Pancreas (tissue), 10 donors: ENCODE measurements at regions not wholly inside any gene's neighbourhood (a gene's known extent, or its start where the extent isn't known, plus 50 kb on each side); places are given as distances from the start of the nearest gene placed in this dataset.

Experiments
- ATAC-seq, 4 donors: fragments of 200-7000 bp; cut with Tn5 transposase; one replicate each; pipeline versions ENCODE4 v1.8.0 to v1.9.1; 2020; ENCODE audit warnings: mild to moderate bottlenecking in 4 of 4, moderate library complexity in 4 of 4
- DNase-seq, 6 donors: peaks; one replicate each; pipeline ENCODE4 v3.0.0-alpha.2; 2020
- FAIRE-seq: peaks from 2 replicates; lab custom pipeline; 2012; peaks lifted over from hg19 to GRCh38; lab: Jason Lieb, UNC
- H3K27ac ChIP-seq, 4 donors: fragments of 200-600 bp; sonication (generic); 1 replicate in 3 of 4; 2 replicates in 1 of 4; pipeline versions ENCODE4 v1.5.0 to v1.8.0; 2020
- H3K27me3 ChIP-seq, 4 donors: fragments of 200-600 bp; one replicate each; pipeline ENCODE4 v1.8.0; 2021
- H3K36me3 ChIP-seq, 3 donors: fragments of 200-600 bp; sonication (generic) in 1 of 3; one replicate each; pipeline versions ENCODE4 v1.5.0 to v1.8.0; 2020 to 2021
- H3K4me1 ChIP-seq, 3 donors: fragments of 200-600 bp; one replicate each; pipeline ENCODE4 v1.8.0; 2021
- H3K4me3 ChIP-seq, 4 donors: fragments of 200-600 bp; sonication (generic) in 2 of 4; one replicate each; pipeline versions ENCODE4 v1.5.0 to v1.8.0; 2020 to 2021
- H3K9me3 ChIP-seq, 4 donors: fragments of 200-600 bp; one replicate each; pipeline ENCODE4 v1.8.0; 2021
- WGBS, 2 donors: extraction: QIAGEN DNeasy Blood & Tissue Kit; methylation state at CpG; one replicate each; pipeline ENCODE4 v1.1.7; 2013; 5-methylcytosine and 5-hydroxymethylcytosine counted together
- intact Hi-C, 3 donors: fragments of 100-400 bp; cut with DNase I; formaldehyde crosslinking; loops; one replicate each; pipeline versions ENCODE4 v1.11.1 to v1.14.2; 2022
- TF ChIP-seq, protein P1 (sequence below), 4 donors: fragments of 200-600 bp; sonication (generic) in 3 of 4; IDR thresholded peaks; one replicate each; pipeline versions ENCODE4 v1.5.0 to v1.8.0; 2021; ENCODE audit warnings: antibody characterized with exemption in 4 of 4
- donor health status: healthy with polysubstance abuse.
- donor health status: DM: no; HTN: no; CAD: no; lungs with moderate emphysema.
- donor health status: DM: no; HTN: no; CAD: no.
- donor health status: control.
- donor health status: control.
- donor health status: Bipolar disorder and iron deficiency.
- donor health status: DM: yes; HTN: yes; CAD: no.
- donor health status: DM: no; HTN: no; CAD: no.
- donor health status: DM: no; HTN: no; CAD: no.
- donor health status: DM: yes; HTN: yes; CAD: no.

DNA sequence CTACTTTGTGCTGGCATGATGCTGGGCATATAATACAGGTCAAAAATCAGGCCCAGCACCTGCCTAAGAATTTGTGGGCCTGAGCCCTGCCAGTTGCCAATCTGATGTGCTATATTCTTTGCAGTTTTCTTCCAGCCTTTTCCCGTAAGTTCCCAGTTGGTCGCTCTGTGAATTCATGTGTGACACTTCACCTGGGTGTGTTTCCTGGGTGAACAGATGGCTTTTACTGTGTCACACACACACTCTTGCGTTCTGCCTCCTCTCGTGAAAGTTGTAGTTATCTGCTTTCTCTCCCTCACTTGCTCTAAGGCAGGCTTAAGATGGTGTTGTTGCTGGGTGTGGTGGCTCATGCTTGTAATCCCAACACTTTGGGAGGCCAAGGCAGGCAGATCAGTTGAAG, 153.5 kb upstream of the DMRT1 start:
- TF ChIP-seq, protein P1, sequence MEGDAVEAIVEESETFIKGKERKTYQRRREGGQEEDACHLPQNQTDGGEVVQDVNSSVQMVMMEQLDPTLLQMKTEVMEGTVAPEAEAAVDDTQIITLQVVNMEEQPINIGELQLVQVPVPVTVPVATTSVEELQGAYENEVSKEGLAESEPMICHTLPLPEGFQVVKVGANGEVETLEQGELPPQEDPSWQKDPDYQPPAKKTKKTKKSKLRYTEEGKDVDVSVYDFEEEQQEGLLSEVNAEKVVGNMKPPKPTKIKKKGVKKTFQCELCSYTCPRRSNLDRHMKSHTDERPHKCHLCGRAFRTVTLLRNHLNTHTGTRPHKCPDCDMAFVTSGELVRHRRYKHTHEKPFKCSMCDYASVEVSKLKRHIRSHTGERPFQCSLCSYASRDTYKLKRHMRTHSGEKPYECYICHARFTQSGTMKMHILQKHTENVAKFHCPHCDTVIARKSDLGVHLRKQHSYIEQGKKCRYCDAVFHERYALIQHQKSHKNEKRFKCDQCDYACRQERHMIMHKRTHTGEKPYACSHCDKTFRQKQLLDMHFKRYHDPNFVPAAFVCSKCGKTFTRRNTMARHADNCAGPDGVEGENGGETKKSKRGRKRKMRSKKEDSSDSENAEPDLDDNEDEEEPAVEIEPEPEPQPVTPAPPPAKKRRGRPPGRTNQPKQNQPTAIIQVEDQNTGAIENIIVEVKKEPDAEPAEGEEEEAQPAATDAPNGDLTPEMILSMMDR (IDR thresholded peaks at IDR 0.05), result no peak
- no peak for FAIRE-seq
- Histone ChIP-seq H3K4me1 (peaks cover 12 to 33% (median 16%) of the 10 kb centered on the region in 3 donors), H3K4me3 (no peak overlapping the region), H3K27me3 (no peaks in the 10 kb centered on the region), H3K9me3 (no peaks in the 10 kb centered on the region), H3K36me3 (no peaks in the 10 kb centered on the region), H3K27ac (no peak overlapping the region)
- no peak for ATAC-seq
- WGBS, 2 donors, result 90 to 94% methylated on average over 4 of the region's 4 CpGs
- no peak for DNase-seq
- intact Hi-C loops, result no loop called here

DNA sequence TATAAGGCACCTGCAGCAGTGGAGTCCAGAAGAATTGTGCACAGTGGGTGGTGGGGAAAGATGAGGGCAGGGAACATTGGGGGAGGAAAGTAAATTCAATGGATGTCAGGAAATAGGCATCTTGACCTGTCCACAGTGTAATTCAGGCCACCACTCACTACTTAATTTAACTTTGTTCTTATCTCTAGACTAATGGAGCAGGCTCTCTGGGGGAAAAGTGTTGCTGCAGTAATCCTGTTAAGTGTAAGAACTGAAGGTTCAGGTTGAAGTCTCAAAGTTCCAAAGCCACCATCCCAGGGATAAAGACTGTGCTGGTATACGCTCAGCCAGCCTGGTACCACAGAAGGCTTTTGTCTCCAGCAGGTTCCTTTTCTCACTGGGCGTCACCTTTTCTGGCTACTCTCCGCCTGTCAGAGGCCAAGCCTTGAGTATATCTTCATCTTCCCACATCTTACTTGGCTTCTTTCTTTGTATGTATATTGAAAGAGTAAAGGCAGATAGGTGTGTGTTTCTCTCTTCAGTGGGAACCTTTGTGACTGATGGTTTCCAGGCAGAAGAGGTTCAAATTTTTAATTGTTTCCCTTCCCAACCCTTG, 150.9 kb upstream of the DMRT1 start:
- Histone ChIP-seq H3K27me3 (no peaks in the 10 kb centered on the region), H3K4me3 (no peak overlapping the region), H3K36me3 (no peaks in the 10 kb centered on the region), H3K4me1 (peaks cover 3 to 23% (median 15%) of the 10 kb centered on the region in 3 donors), H3K27ac (no peak overlapping the region), H3K9me3 (no peaks in the 10 kb centered on the region)
- intact Hi-C loops, result no loop called here
- no peak for DNase-seq
- TF ChIP-seq, protein P1 (IDR thresholded peaks at IDR 0.05), result no peak
- WGBS, 2 donors, result 64% methylated on average over 3 of the region's 3 CpGs
- no peak for FAIRE-seq
- no peak for ATAC-seq

DNA sequence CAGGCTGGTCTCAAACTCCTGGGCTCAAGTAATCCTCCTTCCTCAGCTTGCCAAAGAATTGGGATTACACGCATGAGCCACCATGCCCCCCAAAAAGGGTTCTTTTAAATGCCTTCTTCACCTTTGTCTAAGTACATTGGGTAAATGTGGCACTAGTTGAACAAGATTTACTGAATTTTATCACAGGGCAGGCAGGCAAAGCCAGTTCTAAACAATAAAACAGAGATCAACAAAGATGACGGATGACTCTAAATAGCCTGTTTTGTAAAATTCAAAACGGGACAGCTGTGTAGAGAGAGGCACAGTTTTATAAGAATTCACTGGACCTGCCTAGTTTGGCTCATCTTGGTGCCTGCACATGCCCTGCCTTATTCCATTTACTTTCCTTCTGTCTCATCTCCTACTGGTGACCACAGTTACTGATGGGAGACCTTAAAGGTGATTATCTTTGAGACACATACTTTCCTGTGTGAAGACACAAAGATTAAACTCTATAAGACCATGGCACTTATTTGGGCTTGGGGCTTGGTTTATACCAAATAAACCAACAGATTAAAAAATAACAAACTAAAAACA, 149.6 kb upstream of the DMRT1 start:
- no peak for DNase-seq
- intact Hi-C loops, result no loop called here
- WGBS, 2 donors, result 49 to 59% methylated on average over 3 of the region's 3 CpGs
- TF ChIP-seq, protein P1 (IDR thresholded peaks at IDR 0.05), result no peak
- no peaks in the 10 kb centered on the region for H3K9me3 ChIP-seq
- FAIRE-seq, result no peak
- H3K4me3 ChIP-seq, result no peak overlapping the region
- H3K27me3 ChIP-seq, result no peaks in the 10 kb centered on the region
- no peak for ATAC-seq
- H3K4me1 ChIP-seq, result peaks cover 3 to 16% (median 12%) of the 10 kb centered on the region in 3 donors
- peak overlapping the region in 2 of 4 donors; percentile 17 to 73 for H3K27ac ChIP-seq
- H3K36me3 ChIP-seq, result no peaks in the 10 kb centered on the region

DNA sequence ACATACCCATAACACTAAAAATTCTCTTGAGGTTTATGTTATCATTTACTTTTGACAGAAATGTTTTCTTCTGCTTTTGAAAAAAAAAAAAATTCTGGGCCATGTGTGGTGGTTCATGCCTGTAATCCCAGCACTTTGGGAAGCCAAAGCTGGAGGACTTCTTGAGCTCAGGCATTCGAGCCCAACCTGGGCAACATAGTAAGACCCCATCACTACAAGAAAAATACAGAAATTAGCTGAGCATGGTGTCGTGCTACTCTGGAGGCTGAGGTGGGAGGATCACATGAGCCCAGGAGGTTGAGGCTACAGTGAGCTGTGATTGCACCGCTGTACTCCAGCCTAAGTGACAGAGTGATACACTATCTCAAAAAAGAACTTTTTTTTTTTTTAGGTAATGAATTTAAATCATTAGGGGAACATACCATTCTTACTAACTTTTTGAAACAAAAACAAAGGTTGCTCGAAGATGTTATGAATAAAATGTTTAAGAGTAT, 148.8 kb upstream of the DMRT1 start:
- ATAC-seq (no peak), DNase-seq (no peak), FAIRE-seq (no peak)
- H3K27me3 ChIP-seq, result no peaks in the 10 kb centered on the region
- H3K9me3 ChIP-seq, result no peaks in the 10 kb centered on the region
- intact Hi-C loops, result no loop called here
- H3K4me1 ChIP-seq, result peaks cover 3 to 16% (median 8%) of the 10 kb centered on the region in 3 donors
- no peaks in the 10 kb centered on the region for H3K36me3 ChIP-seq
- H3K4me3 ChIP-seq, result no peak overlapping the region
- WGBS, 2 donors, result 85 to 87% methylated on average over 4 of the region's 4 CpGs
- peak overlapping the region in 3 of 4 donors; percentile 57 to 73 (median 67) for H3K27ac ChIP-seq
- TF ChIP-seq, protein P1 (IDR thresholded peaks at IDR 0.05), result no peak
